ENCODE measurements at regions not wholly inside any gene's neighbourhood (a gene's known extent, or its start where the extent isn't known, plus 50 kb on each side); places are given as distances from the start of the nearest gene placed in this dataset.

- TF ChIP-seq CTCF (IDR thresholded peaks at IDR 0.05; ENCODE audit: insufficient read depth, low read length) (no peak), REST (IDR thresholded peaks at IDR 0.05; ENCODE audit: insufficient replicate concordance, low read depth) (no peak), POLR2AphosphoS5 (IDR thresholded peaks at IDR 0.05; ENCODE audit: low read depth) (no peak), GABPA (IDR thresholded peaks at IDR 0.05; ENCODE audit: low read depth) (no peak)
Measured at GRCh38 chrX:7987160-7988012, 60.2 kb upstream of the PNPLA4 start.

Measured in HL-60 (cell line).